Astrocyte (in vitro differentiated cells and primary cell): ENCODE measurements at regions not wholly inside any gene's neighbourhood (a gene's known extent, or its start where the extent isn't known, plus 50 kb on each side); places are given as distances from the start of the nearest gene placed in this dataset.
A peak's percentile ranks its signal among the peaks of the same experiment; 100 is the strongest.

ENCODE experiments used
- DNase-seq: peaks from one replicate; pipeline ENCODE4 v3.0.0-alpha.2; 2010; ENCODE audit warnings: low read depth
- FAIRE-seq: peaks from 2 replicates; lab custom pipeline; 2011; peaks lifted over from hg19 to GRCh38; lab: Jason Lieb, UNC
- H2AFZ ChIP-seq: 2 replicates; pipeline ENCODE4 v1.6.0; 2012; ENCODE audit warnings: low read depth, low read length, inconsistent platforms
- H3K27ac ChIP-seq: 2 replicates; pipeline ENCODE4 v1.5.1; 2011; ENCODE audit warnings: low read depth, low read length, inconsistent platforms
- H3K27me3 ChIP-seq: 2 replicates; pipeline ENCODE4 v1.6.0; 2011; ENCODE audit warnings: low read length, inconsistent platforms; ENCODE audit not compliant: insufficient read depth
- H3K36me3 ChIP-seq: 2 replicates; pipeline ENCODE4 v1.5.1; 2011; ENCODE audit warnings: low read length, inconsistent platforms; ENCODE audit not compliant: insufficient read depth
- H3K4me1 ChIP-seq: 2 replicates; pipeline ENCODE4 v1.5.1; 2011; ENCODE audit warnings: low read length, inconsistent platforms; ENCODE audit not compliant: insufficient read depth
- H3K4me2 ChIP-seq: 2 replicates; pipeline ENCODE4 v1.6.0; 2012; ENCODE audit warnings: low read length, inconsistent platforms
- H3K4me3 ChIP-seq: 2 replicates; pipeline ENCODE4 v1.5.1; 2011; ENCODE audit warnings: low read depth, mild to moderate bottlenecking, low read length, inconsistent platforms; ENCODE audit not compliant: insufficient read depth
- H3K79me2 ChIP-seq: 2 replicates; pipeline ENCODE4 v1.6.0; 2012; ENCODE audit warnings: mild to moderate bottlenecking, low read length, inconsistent platforms; ENCODE audit not compliant: insufficient read depth
- H3K9ac ChIP-seq: 2 replicates; pipeline ENCODE4 v1.6.0; 2012; ENCODE audit warnings: mild to moderate bottlenecking, low read length, inconsistent platforms
- H3K9me3 ChIP-seq: 2 replicates; pipeline ENCODE4 v1.5.1; 2012; ENCODE audit warnings: low read depth, mild to moderate bottlenecking, low read length, inconsistent platforms; ENCODE audit not compliant: insufficient read depth
- H4K20me1 ChIP-seq: 2 replicates; pipeline ENCODE4 v1.6.0; 2012; ENCODE audit warnings: low read length, inconsistent platforms; ENCODE audit not compliant: insufficient read depth
- H3K27ac Mint-ChIP-seq: one replicate; pipeline ENCODE4 v1.8.0; 2021; ENCODE audit warnings: mild to moderate bottlenecking, mixed read lengths; ENCODE audit not compliant: unreplicated experiment
- H3K27me3 Mint-ChIP-seq: one replicate; pipeline ENCODE4 v1.8.0; 2021; ENCODE audit warnings: low read depth, mixed read lengths; ENCODE audit not compliant: unreplicated experiment
- H3K36me3 Mint-ChIP-seq: one replicate; pipeline ENCODE4 v1.8.0; 2021; ENCODE audit warnings: low read depth, mixed read lengths; ENCODE audit not compliant: unreplicated experiment
- H3K4me1 Mint-ChIP-seq: one replicate; pipeline ENCODE4 v1.8.0; 2021; ENCODE audit warnings: low read depth, mixed read lengths; ENCODE audit not compliant: unreplicated experiment
- H3K4me3 Mint-ChIP-seq: one replicate; pipeline ENCODE4 v1.8.0; 2021; ENCODE audit warnings: mild to moderate bottlenecking, moderate library complexity, mixed read lengths; ENCODE audit not compliant: unreplicated experiment
- H3K9me3 Mint-ChIP-seq: one replicate; pipeline ENCODE4 v1.8.0; 2021; ENCODE audit warnings: mild to moderate bottlenecking, mixed read lengths; ENCODE audit not compliant: unreplicated experiment
- EZH2 ChIP-seq: IDR thresholded peaks from 2 replicates; pipeline ENCODE4 v1.6.1; 2012; ENCODE audit warnings: mild to moderate bottlenecking, low read length, inconsistent platforms; ENCODE audit not compliant: insufficient read depth
- TF ChIP-seq, protein P1 (sequence below): IDR thresholded peaks from 2 replicates; pipeline ENCODE4 v1.5.1; 2011; ENCODE audit warnings: low read depth, mild to moderate bottlenecking, inconsistent platforms, low read length, moderate library complexity; ENCODE audit not compliant: insufficient read depth

DNA sequence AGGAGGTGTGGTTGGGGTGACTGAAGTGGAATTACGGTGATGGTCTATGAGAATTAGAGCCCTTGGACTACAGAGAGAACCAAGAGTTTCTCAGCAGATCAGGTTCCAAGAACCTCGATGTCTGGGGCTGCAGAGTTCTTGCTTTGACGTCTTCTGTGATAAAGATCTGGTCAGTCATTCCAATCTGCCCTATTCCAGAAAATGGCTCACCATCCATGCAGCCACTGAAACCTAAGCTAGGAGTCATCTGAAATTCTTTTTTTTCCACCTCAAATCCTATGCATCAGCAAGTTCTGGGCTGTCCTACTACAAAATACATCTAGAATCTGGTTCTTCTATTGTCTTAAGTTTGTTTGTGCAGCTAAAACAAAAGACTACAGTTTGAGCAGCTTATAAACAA lies 254.4 kb upstream of the PGRMC2 start:
- DNase-seq, result peak; percentile 60
- Mint-ChIP-seq H3K36me3 (peaks cover 4% of the 10 kb centered on the region), H3K27me3 (no peaks in the 10 kb centered on the region), H3K4me3 (no peak overlapping the region), H3K4me1 (no peaks in the 10 kb centered on the region), H3K27ac (no peak overlapping the region), H3K9me3 (peaks cover 7% of the 10 kb centered on the region)
- Histone ChIP-seq H4K20me1 (no peaks in the 10 kb centered on the region), H3K9ac (no peak overlapping the region), H3K79me2 (no peaks in the 10 kb centered on the region), H3K27ac (no peak overlapping the region), H3K36me3 (no peaks in the 10 kb centered on the region), H2AFZ (no peak overlapping the region), H3K4me3 (no peak overlapping the region), H3K4me2 (no peak overlapping the region), H3K27me3 (no peaks in the 10 kb centered on the region), H3K9me3 (no peaks in the 10 kb centered on the region), H3K4me1 (no peaks in the 10 kb centered on the region)
- no peak for FAIRE-seq
- no peak for TF ChIP-seq EZH2

DNA sequence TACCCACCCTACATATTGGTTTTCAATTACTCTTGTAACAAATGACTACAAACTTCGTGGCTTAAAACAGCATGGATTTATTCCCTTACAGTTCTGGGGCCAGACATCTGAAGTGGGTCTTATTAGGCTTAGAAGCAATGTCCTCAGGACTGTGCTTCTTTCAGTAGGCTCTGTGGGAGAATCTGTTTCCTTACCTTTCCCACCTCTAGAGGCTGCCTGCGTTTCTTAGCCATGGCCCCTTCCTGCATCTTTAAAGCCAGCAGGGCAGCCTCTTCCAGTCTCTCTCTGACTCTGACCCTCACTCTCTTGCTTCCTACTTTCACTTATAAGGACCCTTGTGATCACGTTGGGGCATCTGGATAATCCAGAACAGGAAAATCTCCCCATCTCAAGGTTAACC lies 252.5 kb upstream of the PGRMC2 start:
- FAIRE-seq, result no peak
- Histone ChIP-seq H3K4me3 (no peak overlapping the region), H3K9me3 (no peaks in the 10 kb centered on the region), H2AFZ (no peak overlapping the region), H3K4me2 (no peak overlapping the region), H3K36me3 (no peaks in the 10 kb centered on the region), H3K9ac (no peak overlapping the region), H3K4me1 (no peaks in the 10 kb centered on the region), H3K27me3 (no peaks in the 10 kb centered on the region), H3K79me2 (no peaks in the 10 kb centered on the region), H3K27ac (no peak overlapping the region), H4K20me1 (no peaks in the 10 kb centered on the region)
- no peaks in the 10 kb centered on the region for H3K27me3 Mint-ChIP-seq
- peaks cover 7% of the 10 kb centered on the region for H3K9me3 Mint-ChIP-seq
- DNase-seq, result no peak
- no peak for TF ChIP-seq EZH2
- TF ChIP-seq, protein P1, sequence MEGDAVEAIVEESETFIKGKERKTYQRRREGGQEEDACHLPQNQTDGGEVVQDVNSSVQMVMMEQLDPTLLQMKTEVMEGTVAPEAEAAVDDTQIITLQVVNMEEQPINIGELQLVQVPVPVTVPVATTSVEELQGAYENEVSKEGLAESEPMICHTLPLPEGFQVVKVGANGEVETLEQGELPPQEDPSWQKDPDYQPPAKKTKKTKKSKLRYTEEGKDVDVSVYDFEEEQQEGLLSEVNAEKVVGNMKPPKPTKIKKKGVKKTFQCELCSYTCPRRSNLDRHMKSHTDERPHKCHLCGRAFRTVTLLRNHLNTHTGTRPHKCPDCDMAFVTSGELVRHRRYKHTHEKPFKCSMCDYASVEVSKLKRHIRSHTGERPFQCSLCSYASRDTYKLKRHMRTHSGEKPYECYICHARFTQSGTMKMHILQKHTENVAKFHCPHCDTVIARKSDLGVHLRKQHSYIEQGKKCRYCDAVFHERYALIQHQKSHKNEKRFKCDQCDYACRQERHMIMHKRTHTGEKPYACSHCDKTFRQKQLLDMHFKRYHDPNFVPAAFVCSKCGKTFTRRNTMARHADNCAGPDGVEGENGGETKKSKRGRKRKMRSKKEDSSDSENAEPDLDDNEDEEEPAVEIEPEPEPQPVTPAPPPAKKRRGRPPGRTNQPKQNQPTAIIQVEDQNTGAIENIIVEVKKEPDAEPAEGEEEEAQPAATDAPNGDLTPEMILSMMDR, result no peak
- no peak overlapping the region for H3K4me3 Mint-ChIP-seq
- no peak overlapping the region for H3K27ac Mint-ChIP-seq
- H3K36me3 Mint-ChIP-seq, result peaks cover 7% of the 10 kb centered on the region
- H3K4me1 Mint-ChIP-seq, result no peaks in the 10 kb centered on the region

DNA sequence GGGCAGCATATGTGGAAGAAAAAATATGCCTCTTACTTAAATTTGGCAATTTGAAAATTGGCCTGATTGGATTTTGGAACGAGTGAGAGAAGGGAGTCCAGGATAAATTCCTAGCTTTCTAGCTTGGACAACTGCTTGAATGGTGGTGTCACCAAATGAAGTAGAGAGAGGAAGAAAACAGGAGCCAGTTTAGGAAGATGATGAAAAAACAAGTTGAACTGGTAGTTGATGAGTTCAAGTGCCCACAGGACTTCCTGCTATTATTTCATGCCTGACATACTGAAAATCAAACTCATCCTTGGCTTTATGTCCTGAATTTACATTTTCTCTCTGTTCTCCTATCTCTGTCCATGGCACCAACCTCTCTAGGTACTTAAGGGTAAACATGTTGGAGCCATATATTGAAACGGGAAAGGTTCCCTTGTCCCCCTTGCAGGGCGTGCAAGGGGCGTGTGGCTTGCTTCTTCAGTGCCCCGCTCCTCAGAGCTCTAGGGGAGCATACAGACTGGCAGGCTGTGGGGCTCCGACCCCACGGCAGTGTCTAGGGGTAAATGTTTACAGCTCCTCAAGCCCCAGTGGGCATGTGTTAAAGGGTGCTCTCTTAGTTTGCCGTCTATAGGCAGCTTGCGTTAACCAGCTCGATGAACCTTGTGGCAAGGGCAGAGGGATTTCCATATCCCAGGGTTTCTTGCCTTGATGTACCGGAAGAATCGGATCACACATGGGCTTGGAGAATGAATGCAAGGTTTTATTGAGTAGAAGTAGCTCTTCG lies 250.7 kb upstream of the PGRMC2 start:
- Histone ChIP-seq H3K27me3 (no peaks in the 10 kb centered on the region), H4K20me1 (no peaks in the 10 kb centered on the region), H2AFZ (no peak overlapping the region), H3K4me1 (no peaks in the 10 kb centered on the region), H3K9ac (no peak overlapping the region), H3K79me2 (no peaks in the 10 kb centered on the region), H3K4me3 (no peak overlapping the region), H3K36me3 (no peaks in the 10 kb centered on the region), H3K27ac (no peak overlapping the region), H3K4me2 (no peak overlapping the region), H3K9me3 (no peaks in the 10 kb centered on the region)
- DNase-seq (no peak), FAIRE-seq (no peak)
- H3K4me3 Mint-ChIP-seq, result no peak overlapping the region
- no peak for TF ChIP-seq EZH2
- TF ChIP-seq, protein P1, result no peak
- no peaks in the 10 kb centered on the region for H3K4me1 Mint-ChIP-seq
- H3K27ac Mint-ChIP-seq, result no peak overlapping the region
- H3K27me3 Mint-ChIP-seq, result no peaks in the 10 kb centered on the region
- peaks cover 7% of the 10 kb centered on the region for H3K36me3 Mint-ChIP-seq
- H3K9me3 Mint-ChIP-seq, result peaks cover 11% of the 10 kb centered on the region
